Uterus (tissue), 3 donors: ENCODE measurements at regions not wholly inside any gene's neighbourhood (a gene's known extent, or its start where the extent isn't known, plus 50 kb on each side); places are given as distances from the start of the nearest gene placed in this dataset.

ENCODE experiments used
- DNase-seq, 2 donors: peaks; one replicate each; pipeline ENCODE4 v3.0.0-alpha.2; 2019 to 2020
- H3K27ac ChIP-seq, 2 donors: fragments of 200-600 bp; sonication (generic); 1 replicate in 1 of 2; 2 replicates in 1 of 2; pipeline ENCODE4 v1.5.1; 2016 to 2018
- H3K27me3 ChIP-seq, 2 donors: fragments of 200-600 bp; sonication (generic); one replicate each; pipeline ENCODE4 v1.5.1; 2018 to 2019; ENCODE audit warnings: control low read depth in 1 of 2
- H3K36me3 ChIP-seq, 2 donors: fragments of 200-600 bp; sonication (generic); one replicate each; pipeline ENCODE4 v1.5.1; 2019; ENCODE audit warnings: control low read depth in 1 of 2
- H3K4me1 ChIP-seq, 2 donors: fragments of 200-600 bp; sonication (generic); one replicate each; pipeline ENCODE4 v1.5.1; 2018 to 2019; ENCODE audit warnings: control low read depth in 1 of 2
- H3K4me3 ChIP-seq, 2 donors: fragments of 200-600 bp; sonication (generic); 1 replicate in 1 of 2; 2 replicates in 1 of 2; pipeline ENCODE4 v1.5.1; 2018 to 2019; ENCODE audit warnings: mild to moderate bottlenecking in 1 of 2
- H3K9me3 ChIP-seq, 2 donors: fragments of 200-600 bp; sonication (generic); one replicate each; pipeline ENCODE4 v1.5.1; 2019; ENCODE audit warnings: control low read depth in 1 of 2
- CTCF ChIP-seq, 4 experiments: fragments of 200-600 bp in 2 of 4; fragments of 450-650 bp in 2 of 4; sonication (generic) in 2 of 4; IDR thresholded peaks; one replicate each; pipeline ENCODE4 v1.5.1; 2016 to 2019; ENCODE audit warnings: antibody characterized with exemption in 4 of 4, mild to moderate bottlenecking in 2 of 4, moderate library complexity in 1 of 4
- POLR2A ChIP-seq, 2 donors: fragments of 450-650 bp; IDR thresholded peaks; one replicate each; pipeline ENCODE4 v1.6.1; 2016; ENCODE audit warnings: antibody characterized with exemption in 2 of 2, mild to moderate bottlenecking in 1 of 2, moderate library complexity in 1 of 2
- intact Hi-C: fragments of 100-400 bp; cut with DNase I; formaldehyde crosslinking; loops from one replicate; pipeline ENCODE4 v1.15.1; 2023; ENCODE audit warnings: low total_unique reads
- donor health status: DM: yes; HTN: yes; CAD: no.

DNA sequence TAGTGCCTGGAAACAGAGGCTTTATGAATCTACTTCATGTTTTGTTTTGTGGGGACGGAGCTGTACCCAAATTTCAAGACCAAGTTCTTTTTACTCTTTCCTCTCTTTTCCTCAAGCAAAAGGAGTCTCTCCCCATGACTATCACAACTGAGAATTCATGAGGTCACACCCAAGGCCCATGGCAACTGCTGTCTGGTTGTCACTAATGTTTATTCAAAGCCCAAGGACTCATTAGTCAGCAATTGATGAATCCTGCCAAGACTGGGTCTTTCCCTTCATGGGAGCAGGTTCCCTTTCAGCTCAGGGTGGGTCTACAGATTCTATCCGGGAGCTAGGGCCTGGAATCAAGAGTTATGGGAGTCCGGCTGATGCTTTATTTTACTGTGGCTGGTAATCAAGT is 441.5 kb upstream of the PCDH20 start:
- DNase-seq = no peak
- TF ChIP-seq POLR2A (IDR thresholded peaks at IDR 0.05) (no peak), CTCF (IDR thresholded peaks at IDR 0.05) (no peak)
- no peak overlapping the region for H3K27ac ChIP-seq
- no peaks in the 10 kb centered on the region for H3K4me1 ChIP-seq
- no peaks in the 10 kb centered on the region for H3K36me3 ChIP-seq
- intact Hi-C loops = no loop called here
- no peaks in the 10 kb centered on the region for H3K27me3 ChIP-seq
- H3K4me3 ChIP-seq = no peak overlapping the region
- no peaks in the 10 kb centered on the region for H3K9me3 ChIP-seq

- no peaks in the 10 kb centered on the region for H3K4me1 ChIP-seq
- intact Hi-C loops = no loop called here
- H3K27me3 ChIP-seq = no peaks in the 10 kb centered on the region
- no peak overlapping the region for H3K27ac ChIP-seq
- no peak for TF ChIP-seq CTCF (IDR thresholded peaks at IDR 0.05)
- TF ChIP-seq POLR2A (IDR thresholded peaks at IDR 0.05) = no peak
- H3K36me3 ChIP-seq = no peaks in the 10 kb centered on the region
- H3K9me3 ChIP-seq = no peaks in the 10 kb centered on the region
- no peak for DNase-seq
- H3K4me3 ChIP-seq = no peak overlapping the region
Measured at GRCh38 chr13:61852116-61852619, 436.5 kb upstream of the PCDH20 start.

DNA sequence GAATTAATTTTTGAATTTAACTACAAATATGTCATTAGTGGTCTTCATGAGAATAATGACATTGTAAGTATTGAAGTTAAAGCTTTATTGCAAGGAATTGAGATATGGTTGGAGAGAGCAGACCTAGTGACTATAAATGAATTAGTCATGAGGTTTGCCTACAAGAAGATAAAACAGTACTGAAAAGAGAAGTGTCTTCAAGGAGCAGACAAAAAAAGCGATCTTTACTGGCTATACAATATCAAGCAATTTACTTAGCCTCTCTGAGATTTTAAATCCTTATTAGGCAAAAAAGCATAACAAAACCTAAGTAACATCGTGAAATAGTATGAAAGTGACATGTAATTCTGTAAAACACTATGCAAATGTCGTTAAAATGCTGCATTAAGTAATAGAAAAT is 435.1 kb upstream of the PCDH20 start:
- no peaks in the 10 kb centered on the region for H3K36me3 ChIP-seq
- H3K4me1 ChIP-seq = no peaks in the 10 kb centered on the region
- intact Hi-C loops = no loop called here
- H3K4me3 ChIP-seq = no peak overlapping the region
- TF ChIP-seq CTCF (IDR thresholded peaks at IDR 0.05) (no peak), POLR2A (IDR thresholded peaks at IDR 0.05) (no peak)
- no peak overlapping the region for H3K27ac ChIP-seq
- H3K9me3 ChIP-seq = no peaks in the 10 kb centered on the region
- H3K27me3 ChIP-seq = no peaks in the 10 kb centered on the region
- DNase-seq = no peak

DNA sequence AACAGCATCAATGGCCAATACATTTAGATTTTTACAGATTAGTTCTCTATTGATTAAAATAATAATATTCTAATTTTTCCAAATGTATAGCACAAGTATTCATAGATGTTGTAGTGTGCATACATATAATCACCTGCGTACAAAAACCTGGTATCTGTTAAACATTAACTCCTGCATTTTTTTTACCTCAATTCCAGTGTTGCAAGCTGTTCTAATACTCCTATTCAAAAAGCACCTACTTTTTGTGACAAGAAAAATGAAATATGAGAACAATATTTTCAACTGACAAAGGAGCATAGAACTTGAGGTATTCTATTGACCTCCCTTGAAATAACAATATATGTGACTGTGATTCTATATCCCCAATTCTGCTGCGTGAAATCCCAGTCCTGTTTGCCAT is 422.9 kb upstream of the PCDH20 start:
- Histone ChIP-seq H3K36me3 (no peaks in the 10 kb centered on the region), H3K9me3 (no peaks in the 10 kb centered on the region), H3K27me3 (no peaks in the 10 kb centered on the region), H3K4me3 (no peak overlapping the region), H3K4me1 (no peaks in the 10 kb centered on the region), H3K27ac (no peak overlapping the region)
- intact Hi-C loops = no loop called here
- TF ChIP-seq CTCF (IDR thresholded peaks at IDR 0.05) = no peak
- DNase-seq = no peak

- H3K4me1 ChIP-seq = no peaks in the 10 kb centered on the region
- TF ChIP-seq CTCF (IDR thresholded peaks at IDR 0.05) (no peak), POLR2A (IDR thresholded peaks at IDR 0.05) (no peak)
- no peaks in the 10 kb centered on the region for H3K27me3 ChIP-seq
- no peak overlapping the region for H3K4me3 ChIP-seq
- no peak for DNase-seq
- no peak overlapping the region for H3K27ac ChIP-seq
- intact Hi-C loops = no loop called here
- no peaks in the 10 kb centered on the region for H3K36me3 ChIP-seq
- H3K9me3 ChIP-seq = no peaks in the 10 kb centered on the region
Measured at GRCh38 chr13:61833228-61833627, 417.6 kb upstream of the PCDH20 start.
